Retina (tissue), 1 donor: ENCODE measurements at regions not wholly inside any gene's neighbourhood (a gene's known extent, or its start where the extent isn't known, plus 50 kb on each side); places are given as distances from the start of the nearest gene placed in this dataset.
"Not testable (repeated sequence)": the region's sequence is repeated elsewhere in the genome, so short reads cannot be mapped to it uniquely, and the experiment has no call there.

Experiments
- DNase-seq: peaks from one replicate; pipeline ENCODE4 v3.0.0-alpha.2; 2016

DNA sequence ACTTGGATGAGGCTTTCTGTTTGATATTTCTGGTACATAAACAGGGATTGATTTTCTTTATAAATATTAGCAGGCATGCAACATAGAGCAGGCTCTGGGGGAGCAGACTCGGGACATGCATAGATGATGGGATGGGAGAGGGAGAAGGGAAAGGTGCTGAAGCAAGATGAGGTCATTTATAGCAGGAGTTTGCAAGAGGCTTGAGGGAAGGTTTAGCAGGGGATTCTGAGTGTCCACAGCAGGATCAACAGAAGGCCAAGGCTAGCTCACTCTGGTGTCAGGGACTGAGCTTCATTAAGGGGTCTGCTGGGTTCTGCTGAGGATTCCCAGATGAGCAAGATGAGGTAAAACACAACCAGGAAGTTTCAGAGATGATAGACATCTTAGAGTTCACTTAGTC is 309.1 kb upstream of the CELF4 start:
- DNase-seq = no peak

DNA sequence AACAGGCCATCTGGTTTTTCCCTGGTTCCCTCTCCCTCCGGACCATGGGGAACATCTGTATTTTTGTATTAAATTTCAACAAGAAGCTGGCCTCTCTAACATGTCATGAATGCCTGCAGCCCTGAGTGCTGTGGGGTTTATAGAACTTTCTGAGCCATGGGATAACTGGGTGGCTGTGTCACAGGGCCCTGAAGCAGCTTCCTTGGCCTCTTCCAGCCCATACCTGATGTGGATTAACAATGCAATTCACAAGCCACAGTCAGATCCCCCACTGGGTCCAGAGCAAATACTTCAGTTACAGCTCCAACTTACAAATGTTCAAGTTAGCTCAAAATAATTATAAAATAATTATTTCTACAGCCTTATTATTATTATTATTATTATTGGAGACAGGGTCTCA is 307.8 kb upstream of the CELF4 start:
- no peak for DNase-seq

- no peak for DNase-seq
These were observed 307.0 kb upstream of the CELF4 start for GRCh38 chr18:37872562-37872961.

DNA sequence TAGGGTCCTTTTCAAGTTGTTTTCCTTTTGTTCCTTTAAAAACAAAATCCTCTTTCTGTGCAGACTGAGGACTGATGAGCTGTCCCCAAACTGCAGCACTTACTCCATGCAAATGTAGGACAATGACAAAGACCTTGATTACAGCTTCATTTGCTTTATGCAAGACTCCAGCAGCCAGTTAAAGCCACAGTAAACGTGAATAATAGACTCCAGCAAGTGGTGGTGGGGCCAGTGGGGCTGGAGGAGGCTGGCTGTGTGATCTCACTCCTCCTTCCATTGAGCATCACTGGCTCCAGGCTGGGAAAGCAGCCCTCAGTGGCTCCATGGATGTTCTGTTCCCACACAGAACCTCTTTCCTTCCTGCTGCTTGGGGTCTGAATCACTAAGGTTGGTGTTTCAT is 306.0 kb upstream of the CELF4 start:
- no peak for DNase-seq

DNA sequence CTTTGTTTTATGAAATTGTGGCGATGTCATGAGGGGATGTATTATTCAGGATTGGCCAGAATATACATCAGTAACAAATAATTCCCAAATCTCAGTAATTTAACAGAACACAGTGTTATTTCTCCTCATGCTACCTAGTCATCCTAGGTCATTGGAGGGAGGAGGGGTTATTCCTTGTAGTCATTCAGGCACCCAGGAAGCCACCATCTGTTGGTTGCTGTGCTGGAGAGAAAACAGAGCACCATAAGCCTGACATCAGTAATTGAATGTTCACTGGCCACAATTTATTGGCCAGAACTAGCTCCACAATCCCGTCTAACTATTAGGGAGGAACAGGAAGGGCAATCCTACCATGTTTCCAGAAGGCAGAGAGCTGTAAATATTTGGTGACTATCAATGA is 303.5 kb upstream of the CELF4 start:
- DNase-seq = no peak

GRCh38 chr18:37864122-37864521 is 298.5 kb upstream of the CELF4 start:
- no peak for DNase-seq

DNA sequence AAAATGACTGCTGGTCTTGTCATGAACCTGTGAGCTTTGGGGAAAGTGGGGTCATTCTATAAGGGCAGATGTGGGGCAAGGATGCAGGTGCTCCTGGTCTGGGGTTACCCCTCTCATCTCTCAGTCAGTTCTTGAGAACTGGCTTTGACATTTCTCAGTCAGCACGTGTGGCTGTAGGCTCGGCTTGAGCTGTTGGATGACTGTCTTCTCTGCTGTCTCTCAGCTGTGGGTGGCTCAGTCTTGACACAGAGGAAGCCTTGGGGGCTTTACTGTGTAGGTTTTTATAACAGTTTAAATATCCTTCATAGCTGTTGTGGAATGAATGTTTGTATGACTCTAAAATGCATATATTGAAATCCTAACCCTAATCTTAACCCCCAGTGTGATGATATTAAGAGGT is 296.4 kb upstream of the CELF4 start:
- DNase-seq = no peak

DNA sequence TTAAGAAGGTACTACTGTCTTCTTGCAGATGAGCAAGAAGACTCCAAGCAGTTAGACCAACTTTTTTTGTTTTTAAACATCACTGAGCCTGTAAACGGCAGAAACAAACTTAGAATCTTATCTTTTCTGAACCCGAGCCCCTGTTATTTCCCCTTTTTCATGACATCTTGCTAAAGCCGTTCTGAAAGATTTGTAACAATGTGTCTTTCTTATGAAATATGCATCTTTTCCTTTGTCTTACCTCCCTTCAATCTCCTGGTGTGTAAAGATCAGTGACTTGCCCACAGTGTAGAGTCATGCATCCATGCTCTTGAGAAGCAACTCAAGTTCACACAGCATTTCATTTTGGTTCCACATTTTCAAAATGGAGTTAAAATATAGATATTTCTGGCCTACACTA is 288.8 kb upstream of the CELF4 start:
- DNase-seq = no peak

- no peak for DNase-seq
These were observed 288.1 kb upstream of the CELF4 start for GRCh38 chr18:37853706-37854105.

DNA sequence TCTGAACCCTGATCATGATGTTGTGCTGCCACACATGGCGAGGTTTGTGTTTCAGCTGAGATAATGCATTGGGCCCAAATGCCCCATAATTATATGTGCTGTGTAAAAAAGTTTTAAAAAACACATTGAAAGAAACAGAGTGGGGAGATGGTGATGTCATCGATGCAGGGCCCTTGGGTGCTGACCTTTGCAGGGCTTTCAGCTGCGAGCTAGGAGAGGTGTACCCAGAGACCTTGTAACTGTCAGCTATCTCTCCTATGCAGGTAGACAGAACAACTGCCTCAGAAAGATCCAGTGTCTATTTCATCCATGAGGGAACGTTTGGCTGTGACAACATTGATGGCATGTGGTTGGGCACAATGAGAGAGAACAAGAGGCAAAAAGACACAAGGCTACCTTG is 286.9 kb upstream of the CELF4 start:
- DNase-seq = no peak

DNA sequence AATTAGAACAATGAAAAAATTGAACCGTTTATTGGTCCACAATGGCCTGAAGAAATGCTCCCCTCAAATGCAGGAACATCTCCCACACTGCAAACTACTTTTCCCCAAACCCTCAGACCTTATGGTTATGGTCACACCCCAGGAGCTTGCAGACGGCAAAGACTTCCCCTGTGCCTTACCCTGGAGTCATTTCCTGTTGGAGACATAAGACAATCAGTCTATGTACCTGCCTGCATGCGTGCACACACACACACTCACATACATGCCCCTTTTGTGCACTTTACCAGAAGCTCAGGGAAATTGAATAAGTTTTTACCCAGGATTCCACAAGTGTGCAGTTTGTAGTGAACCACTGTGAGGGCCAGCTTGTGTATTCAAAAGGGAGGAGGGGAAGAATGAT is 281.9 kb upstream of the CELF4 start:
- DNase-seq = no peak

- no peak for DNase-seq
These were observed 281.4 kb upstream of the CELF4 start for GRCh38 chr18:37846996-37847395.

- DNase-seq = no peak
These were observed 279.9 kb upstream of the CELF4 start for GRCh38 chr18:37845498-37845897.

- no peak for DNase-seq
These were observed 278.8 kb upstream of the CELF4 start for GRCh38 chr18:37844209-37844970.

DNA sequence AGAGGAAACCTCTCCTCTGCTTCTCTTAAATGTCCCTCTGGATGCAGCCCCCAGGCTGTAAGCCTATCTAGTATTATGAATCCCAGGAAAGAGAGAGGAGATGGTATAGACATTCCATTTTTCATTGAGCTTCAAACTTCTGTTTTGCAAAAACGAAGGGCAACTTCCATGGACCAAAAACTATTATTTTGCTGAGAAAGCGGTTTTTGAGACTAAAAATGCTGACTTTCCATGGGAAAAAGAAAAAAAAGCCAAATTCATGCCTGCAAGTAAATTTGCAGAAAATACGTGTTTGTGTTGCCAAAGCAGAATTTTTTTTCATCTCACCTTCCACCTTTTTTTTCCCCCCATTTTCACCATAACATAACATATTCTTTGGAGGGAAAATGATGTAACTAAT is 272.5 kb upstream of the CELF4 start:
- no peak for DNase-seq

DNA sequence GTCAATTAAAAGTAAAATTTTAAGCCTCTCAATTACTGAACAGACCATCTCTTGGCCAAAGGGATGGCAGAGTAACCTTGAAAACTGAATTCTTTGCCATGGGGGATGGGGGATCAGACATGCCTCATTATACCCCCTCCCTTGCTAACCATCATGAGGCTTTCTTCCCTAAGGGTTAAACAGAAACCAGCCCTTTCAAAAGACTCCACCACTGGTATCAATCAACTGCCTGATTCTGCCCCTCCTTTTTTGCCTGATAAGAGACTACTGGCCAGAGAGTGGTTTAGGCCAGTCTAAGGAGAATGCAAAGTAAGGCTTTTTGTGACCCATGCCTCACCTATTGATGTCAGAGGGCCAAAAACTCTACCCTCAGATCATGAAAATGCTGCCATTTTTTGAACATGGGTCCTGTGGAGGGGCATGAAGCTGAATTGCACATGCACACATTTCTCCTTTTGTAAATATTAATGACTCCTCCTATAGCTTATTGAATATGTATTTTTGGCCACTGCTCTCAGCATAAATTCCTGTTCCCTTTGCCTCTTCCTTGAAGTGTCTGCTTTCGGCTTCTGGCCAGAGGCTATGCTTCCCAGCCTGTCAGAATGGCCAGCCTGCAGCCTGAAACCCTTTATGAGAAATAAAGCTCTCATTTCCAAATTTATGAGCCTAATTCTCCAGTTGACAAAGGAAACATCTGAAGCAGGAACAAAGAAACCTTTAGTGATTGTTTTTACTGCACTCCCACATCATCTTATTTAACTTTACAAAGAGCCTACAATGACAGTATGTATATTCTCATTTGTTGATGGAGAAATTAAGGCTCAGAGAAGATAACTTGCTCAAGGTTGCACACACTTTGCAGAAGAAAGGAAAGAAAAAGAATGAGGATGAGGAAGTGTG is 270.7 kb upstream of the CELF4 start:
- no peak for DNase-seq

- not testable (repeated sequence) for DNase-seq
These were observed 266.6 kb upstream of the CELF4 start for GRCh38 chr18:37832010-37832695.

DNA sequence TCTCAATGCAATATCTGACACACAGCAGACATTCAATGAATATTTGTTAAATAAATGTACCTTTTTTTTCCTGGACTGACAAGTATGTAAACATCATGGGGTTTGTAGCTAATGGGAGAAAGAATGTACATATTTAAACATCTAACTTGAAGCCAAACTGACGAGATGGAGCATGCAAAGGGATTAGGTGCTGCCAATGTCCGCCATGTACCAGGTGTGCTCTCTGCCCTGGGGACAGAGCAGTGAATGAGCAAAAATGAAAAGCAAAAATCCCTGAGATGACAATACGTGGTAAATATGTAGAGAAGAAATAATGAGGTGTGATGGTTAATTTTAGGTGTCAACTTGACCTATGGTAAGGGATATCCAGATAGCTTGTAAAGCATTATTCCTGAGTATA is 247.4 kb upstream of the CELF4 start:
- DNase-seq = no peak

- no peak for DNase-seq
These were observed 240.3 kb upstream of the CELF4 start for GRCh38 chr18:37805773-37806404.

DNA sequence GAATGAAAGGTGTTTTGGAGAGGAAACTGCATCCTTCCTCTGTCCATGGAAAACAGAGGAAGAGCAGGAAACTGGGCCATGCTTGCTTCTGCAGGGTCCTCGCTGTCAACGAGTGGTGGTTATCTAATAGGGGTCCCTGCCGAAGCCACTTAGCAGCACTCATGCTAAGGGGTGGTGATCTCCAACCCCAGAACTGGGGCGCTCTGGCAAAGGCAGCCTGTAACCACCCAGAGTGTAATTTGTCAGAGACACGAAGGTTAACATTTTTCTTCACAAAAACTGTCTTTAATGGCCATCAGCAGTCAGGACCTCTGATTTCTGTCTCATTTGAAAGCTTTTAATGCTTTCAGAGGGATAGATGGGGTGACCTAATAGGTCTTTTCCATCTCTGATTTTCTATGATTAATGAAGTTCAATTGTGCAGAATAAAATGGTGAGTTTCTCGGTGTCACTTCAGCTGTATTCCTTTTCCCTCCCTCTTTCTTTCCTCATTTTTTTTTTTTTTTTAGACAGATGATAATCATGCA is 231.3 kb upstream of the CELF4 start:
- DNase-seq = no peak

DNA sequence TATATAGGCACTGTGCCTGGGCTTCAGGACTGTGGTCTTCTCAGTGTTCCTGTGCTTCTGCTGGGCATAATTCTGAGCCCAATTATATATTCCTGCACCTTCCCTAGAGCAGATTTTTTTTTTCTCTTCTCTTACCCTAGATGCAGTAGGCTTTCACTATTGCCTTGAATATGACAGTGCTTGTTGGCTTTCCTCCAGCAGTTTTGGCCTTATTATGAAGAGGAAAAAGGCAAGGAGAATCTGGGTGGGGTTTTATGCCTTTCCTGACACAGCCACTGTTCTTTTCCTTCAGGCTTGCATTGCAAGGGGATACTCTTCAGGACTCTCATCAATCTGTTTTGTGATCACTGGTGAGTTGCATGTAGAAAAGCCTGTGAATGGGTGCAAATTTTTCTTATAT is 221.9 kb upstream of the CELF4 start:
- DNase-seq = no peak

DNA sequence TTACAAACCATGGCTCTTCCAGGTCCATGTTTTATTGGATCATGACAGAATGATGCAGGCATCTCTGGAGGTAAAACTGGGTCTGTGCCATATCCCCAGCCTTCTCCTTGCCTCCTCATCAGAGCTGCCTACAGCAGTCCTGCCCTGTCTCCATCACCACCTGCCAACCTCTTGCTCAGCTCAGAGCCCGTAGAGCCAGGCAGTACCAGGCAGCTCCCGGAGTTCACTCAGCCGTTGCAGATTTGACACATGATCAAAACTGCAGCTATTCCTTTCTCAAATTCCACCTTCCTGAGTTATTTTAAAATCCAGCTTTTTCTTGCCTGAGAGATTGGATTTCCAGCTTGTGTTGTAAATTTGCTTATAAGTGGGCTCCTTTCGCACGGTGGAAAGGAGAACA is 218.2 kb upstream of the CELF4 start:
- no peak for DNase-seq

- no peak for DNase-seq
These were observed 213.6 kb upstream of the CELF4 start for GRCh38 chr18:37779220-37779619.
